T-cell (primary cell): ENCODE measurements at regions not wholly inside any gene's neighbourhood (a gene's known extent, or its start where the extent isn't known, plus 50 kb on each side); places are given as distances from the start of the nearest gene placed in this dataset.

Experiments
- ATAC-seq, 4 experiments: fragments of 200-7000 bp in 3 of 4; fragments of 150-1000 bp in 1 of 4; cut with Tn5 transposase; replicated peaks in 1 of 4; 1 replicate in 3 of 4; 2 replicates in 1 of 4; pipeline ENCODE4 v1.10.0; 2021; ENCODE audit warnings: moderate library complexity in 3 of 4, mild to moderate bottlenecking in 2 of 4, moderate number of reproducible peaks in 1 of 4
- CTCF ChIA-PET, 2 donors: fragments of 300-600 bp; sonication (Branson Sonifier 250); formaldehyde crosslinking; loops; one replicate each; lab custom pipeline; 2022; ENCODE audit warnings: antibody characterized with exemption in 2 of 2; lab: Charles Lee
- POLR2A ChIA-PET, 2 donors: fragments of 300-600 bp; sonication (Branson Sonifier 250); formaldehyde crosslinking; loops; one replicate each; lab custom pipeline; 2022; ENCODE audit warnings: antibody characterized with exemption in 2 of 2; lab: Charles Lee
- DNase-seq, 35 experiments: peaks; one replicate each; pipeline versions ENCODE4 v3.0.0 to v3.0.0-alpha.2; 2013 to 2023
- H3K27ac ChIP-seq: one replicate; pipeline ENCODE4 v1.5.1; 2013; ENCODE audit warnings: low read length
- H3K27me3 ChIP-seq, 2 experiments: replicated peaks in 1 of 2; 1 replicate in 1 of 2; 2 replicates in 1 of 2; pipeline versions ENCODE4 v1.6.1 to v1.7.0; 2013; ENCODE audit warnings: low read length in 1 of 2, mixed read lengths in 1 of 2; ENCODE audit not compliant: control insufficient read depth in 2 of 2, insufficient read depth in 2 of 2; ENCODE audit errors: extremely low read depth in 1 of 2
- H3K36me3 ChIP-seq, 2 donors: 1 replicate in 1 of 2; 2 replicates in 1 of 2; pipeline versions ENCODE4 v1.6.1 to v1.7.0; 2013; ENCODE audit warnings: low read length in 1 of 2; ENCODE audit not compliant: control insufficient read depth in 2 of 2, insufficient read depth in 1 of 2; ENCODE audit errors: extremely low read depth in 1 of 2
- H3K4me1 ChIP-seq, 2 experiments: 1 replicate in 1 of 2; 2 replicates in 1 of 2; pipeline versions ENCODE4 v1.6.1 to v1.7.0; 2013; ENCODE audit warnings: low read length in 2 of 2, mixed read lengths in 1 of 2; ENCODE audit not compliant: insufficient read depth in 2 of 2, control insufficient read depth in 1 of 2; ENCODE audit errors: extremely low read depth in 1 of 2
- H3K4me3 ChIP-seq, 2 donors: 1 replicate in 1 of 2; 2 replicates in 1 of 2; pipeline versions ENCODE4 v1.5.1 to v1.7.0; 2013; ENCODE audit warnings: mild to moderate bottlenecking in 2 of 2, low read length in 1 of 2, moderate library complexity in 1 of 2; ENCODE audit not compliant: control insufficient read depth in 1 of 2; ENCODE audit errors: extremely low read depth in 1 of 2
- H3K9me3 ChIP-seq: 2 replicates; pipeline ENCODE4 v1.7.0; 2013
- H3K27ac Mint-ChIP-seq, 2 donors: one replicate each; pipeline ENCODE4 v1.8.0; 2020 to 2021; ENCODE audit warnings: mild to moderate bottlenecking in 2 of 2, mixed read lengths in 2 of 2
- H3K27me3 Mint-ChIP-seq, 2 donors: one replicate each; pipeline ENCODE4 v1.8.0; 2021 to 2022; ENCODE audit warnings: mixed read lengths in 2 of 2
- H3K36me3 Mint-ChIP-seq: one replicate; pipeline ENCODE4 v1.8.0; 2021; ENCODE audit warnings: mixed read lengths
- H3K4me1 Mint-ChIP-seq, 3 donors: one replicate each; pipeline ENCODE4 v1.8.0; 2020 to 2022; ENCODE audit warnings: mixed read lengths in 3 of 3, mild to moderate bottlenecking in 1 of 3
- H3K4me3 Mint-ChIP-seq, 3 donors: one replicate each; pipeline ENCODE4 v1.8.0; 2020 to 2022; ENCODE audit warnings: mild to moderate bottlenecking in 3 of 3, mixed read lengths in 3 of 3, moderate library complexity in 3 of 3
- H3K9me3 Mint-ChIP-seq, 3 donors: one replicate each; pipeline ENCODE4 v1.8.0; 2020 to 2022; ENCODE audit warnings: mixed read lengths in 3 of 3
- WGBS: methylation state at CpG from one replicate; pipeline ENCODE4 v1.1.5; 2013; ENCODE audit warnings: missing lambda C conversion rate; ENCODE audit not compliant: insufficient coverage; 5-methylcytosine and 5-hydroxymethylcytosine counted together

DNA sequence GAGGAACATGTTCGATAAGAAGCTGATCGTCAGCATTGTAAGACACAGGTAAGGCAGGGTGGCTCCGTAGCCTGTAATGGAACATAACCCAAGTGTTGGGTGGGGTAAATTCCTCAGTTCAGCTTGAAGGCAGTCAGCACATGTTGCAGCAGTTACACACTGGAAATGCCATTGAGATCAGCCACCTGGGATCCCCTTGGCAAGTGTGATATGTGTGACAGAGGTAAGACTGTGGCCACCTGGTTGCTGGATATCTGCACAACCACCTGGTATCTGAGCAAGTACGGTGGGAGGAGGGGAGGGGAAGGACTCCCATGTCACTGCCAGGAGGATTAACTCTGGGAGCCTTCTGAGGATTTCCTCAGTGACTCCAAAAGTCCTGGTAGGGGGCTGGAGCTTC lies 158.0 kb upstream of the CAND1 start:
- 85% methylated on average over 4 of the region's 4 CpGs for WGBS
- peaks cover 11 to 16% (median 11%) of the 10 kb centered on the region in 3 donors for H3K9me3 Mint-ChIP-seq
- no peak for DNase-seq
- peaks cover 8 to 17% of the 10 kb centered on the region in 2 donors for H3K27me3 Mint-ChIP-seq
- H3K4me1 Mint-ChIP-seq = no peaks in the 10 kb centered on the region
- ATAC-seq = no peak
- no peak overlapping the region for H3K4me3 Mint-ChIP-seq
- Histone ChIP-seq H3K36me3 (no peaks in the 10 kb centered on the region), H3K4me1 (no peaks in the 10 kb centered on the region), H3K4me3 (no peak overlapping the region), H3K9me3 (no peaks in the 10 kb centered on the region), H3K27me3 (peaks cover 0 to 7% of the 10 kb centered on the region in 2 experiments), H3K27ac (no peak overlapping the region)
- no peak overlapping the region for H3K27ac Mint-ChIP-seq
- CTCF ChIA-PET = no interaction called here
- no peaks in the 10 kb centered on the region for H3K36me3 Mint-ChIP-seq
- POLR2A ChIA-PET = interaction anchor here in 1 of 2 donors (0.7 kb wide), 1 partner anchor 71 kb away, joined by 10 read pairs; no protein-coding TSS in a partner anchor

DNA sequence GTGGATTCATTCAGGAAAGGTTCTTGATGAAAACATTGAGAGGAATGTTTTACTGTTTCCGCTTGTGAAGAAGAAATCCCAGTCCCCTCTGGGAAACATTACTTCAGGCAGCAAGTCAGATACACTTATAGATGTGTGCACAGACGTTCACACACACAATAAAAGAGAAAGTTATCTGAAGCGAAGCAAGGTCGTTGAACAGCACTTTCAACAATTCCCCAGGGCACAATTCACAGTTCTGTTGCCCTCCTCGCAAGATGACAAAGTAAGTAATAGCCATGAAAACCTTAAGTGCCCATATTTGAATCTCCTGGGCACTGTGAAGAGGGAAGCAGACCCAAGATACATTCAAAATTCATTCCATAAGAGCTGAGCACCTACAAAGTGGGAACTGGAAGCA lies 156.6 kb upstream of the CAND1 start:
- no peak overlapping the region for H3K27ac ChIP-seq
- 75% methylated on average over 2 of the region's 5 CpGs for WGBS
- H3K4me1 ChIP-seq = no peaks in the 10 kb centered on the region
- no peak overlapping the region for H3K4me3 ChIP-seq
- no peaks in the 10 kb centered on the region for H3K36me3 ChIP-seq
- H3K9me3 ChIP-seq = no peaks in the 10 kb centered on the region
- peaks cover 0 to 7% of the 10 kb centered on the region in 2 experiments for H3K27me3 ChIP-seq
- no peak overlapping the region for H3K27ac Mint-ChIP-seq
- no peak for DNase-seq
- peaks cover 10 to 17% of the 10 kb centered on the region in 2 donors for H3K27me3 Mint-ChIP-seq
- no peaks in the 10 kb centered on the region for H3K4me1 Mint-ChIP-seq
- H3K4me3 Mint-ChIP-seq = no peak overlapping the region
- H3K36me3 Mint-ChIP-seq = no peaks in the 10 kb centered on the region
- H3K9me3 Mint-ChIP-seq = peaks cover 0 to 4% (median 0%) of the 10 kb centered on the region in 3 donors
- POLR2A ChIA-PET = no interaction called here
- ATAC-seq = no peak
- CTCF ChIA-PET = no interaction called here

DNA sequence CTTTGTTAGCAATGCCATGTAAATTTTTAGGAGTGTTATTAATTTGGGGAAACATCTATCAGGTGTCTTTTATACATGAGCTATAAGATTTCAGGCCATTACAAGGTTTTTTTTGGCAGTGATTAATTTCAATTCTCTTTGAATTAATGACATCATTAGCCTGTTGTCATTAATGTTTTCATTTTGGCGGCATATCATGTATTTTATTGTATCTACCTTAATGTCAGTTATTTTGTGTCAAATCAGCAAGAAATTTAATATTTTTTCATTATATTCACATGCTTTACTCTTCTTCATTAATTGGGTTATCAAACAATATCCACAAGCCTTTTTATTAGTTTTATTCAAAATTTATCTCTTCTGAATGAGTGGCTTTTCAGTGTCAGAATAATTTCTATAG lies 153.0 kb upstream of the CAND1 start:
- no peaks in the 10 kb centered on the region for H3K4me1 ChIP-seq
- Mint-ChIP-seq H3K27ac (no peak overlapping the region), H3K4me1 (no peaks in the 10 kb centered on the region), H3K9me3 (no peaks in the 10 kb centered on the region), H3K27me3 (peaks cover 11 to 12% of the 10 kb centered on the region in 2 donors), H3K4me3 (no peak overlapping the region), H3K36me3 (no peaks in the 10 kb centered on the region)
- POLR2A ChIA-PET = no interaction called here
- no peaks in the 10 kb centered on the region for H3K9me3 ChIP-seq
- no peak for DNase-seq
- no peaks in the 10 kb centered on the region for H3K36me3 ChIP-seq
- CTCF ChIA-PET = no interaction called here
- H3K27ac ChIP-seq = no peak overlapping the region
- no peak for ATAC-seq
- H3K4me3 ChIP-seq = no peak overlapping the region
- H3K27me3 ChIP-seq = peaks cover 0 to 3% of the 10 kb centered on the region in 2 experiments
- WGBS = no CpG with 5 or more reads among the region's 1 CpG

DNA sequence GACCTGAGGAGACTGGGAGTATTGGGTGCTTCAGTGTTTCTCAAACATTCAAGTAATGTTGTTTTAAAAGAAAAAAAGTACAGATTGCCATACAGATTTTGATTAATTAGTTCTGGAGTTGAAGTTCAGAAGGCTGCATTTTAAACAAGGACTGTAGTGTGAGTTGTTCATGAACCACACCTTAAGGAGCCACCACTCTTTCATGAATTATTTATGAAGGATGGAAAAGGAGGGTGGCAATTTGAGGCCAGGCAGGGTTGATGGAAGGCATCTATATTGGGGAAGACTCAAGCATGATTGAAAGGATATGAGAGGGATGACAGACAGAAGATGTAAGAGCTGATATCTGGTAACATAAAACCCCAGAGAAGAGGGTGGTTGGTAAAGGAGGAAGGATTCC lies 146.6 kb upstream of the CAND1 start:
- H3K36me3 Mint-ChIP-seq = no peaks in the 10 kb centered on the region
- Histone ChIP-seq H3K27me3 (no peaks in the 10 kb centered on the region), H3K4me1 (no peaks in the 10 kb centered on the region), H3K27ac (no peak overlapping the region), H3K36me3 (no peaks in the 10 kb centered on the region), H3K4me3 (no peak overlapping the region), H3K9me3 (no peaks in the 10 kb centered on the region)
- H3K4me1 Mint-ChIP-seq = no peaks in the 10 kb centered on the region
- DNase-seq (no peak), ATAC-seq (no peak)
- no peaks in the 10 kb centered on the region for H3K9me3 Mint-ChIP-seq
- ChIA-PET POLR2A (no interaction called here), CTCF (interaction anchor here in 1 of 2 donors (0.5 kb wide), 1 partner anchor 1368 kb away, joined by 3 read pairs; no protein-coding TSS in a partner anchor)
- H3K27me3 Mint-ChIP-seq = peaks cover 11 to 13% of the 10 kb centered on the region in 2 donors
- H3K4me3 Mint-ChIP-seq = no peak overlapping the region
- H3K27ac Mint-ChIP-seq = no peak overlapping the region

DNA sequence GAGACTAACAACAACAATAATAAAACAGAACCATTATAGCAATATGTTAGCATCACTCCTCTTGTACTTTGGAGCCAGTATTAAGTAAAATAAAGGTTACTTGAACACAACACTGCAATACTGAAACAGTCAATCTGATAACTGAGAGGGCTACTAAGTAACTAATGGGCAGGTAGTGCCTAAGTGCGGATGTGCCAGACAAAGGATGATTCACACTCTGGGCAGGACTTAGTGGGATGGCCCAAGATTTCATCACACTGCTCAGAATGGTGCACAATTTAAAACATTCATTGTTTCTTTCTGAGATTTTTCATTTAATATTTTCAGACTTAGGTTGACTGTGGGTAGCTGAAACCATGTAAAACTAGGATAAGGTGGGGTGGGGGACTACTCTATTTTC lies 131.9 kb upstream of the CAND1 start:
- Mint-ChIP-seq H3K27me3 (peaks cover 13 to 17% of the 10 kb centered on the region in 2 donors), H3K4me3 (no peak overlapping the region), H3K36me3 (no peaks in the 10 kb centered on the region), H3K4me1 (no peaks in the 10 kb centered on the region), H3K27ac (no peak overlapping the region), H3K9me3 (no peaks in the 10 kb centered on the region)
- Histone ChIP-seq H3K9me3 (no peaks in the 10 kb centered on the region), H3K4me1 (no peaks in the 10 kb centered on the region), H3K4me3 (no peak overlapping the region), H3K36me3 (no peaks in the 10 kb centered on the region), H3K27ac (no peak overlapping the region), H3K27me3 (peaks cover 0 to 7% of the 10 kb centered on the region in 2 experiments)
- no CpG with 5 or more reads among the region's 1 CpG for WGBS
- ATAC-seq (no peak), DNase-seq (no peak)
- ChIA-PET POLR2A (interaction anchor here in 1 of 2 donors (0.6 kb wide), 1 partner anchor 927 kb away, joined by 6 read pairs; no protein-coding TSS in a partner anchor), CTCF (no interaction called here)

DNA sequence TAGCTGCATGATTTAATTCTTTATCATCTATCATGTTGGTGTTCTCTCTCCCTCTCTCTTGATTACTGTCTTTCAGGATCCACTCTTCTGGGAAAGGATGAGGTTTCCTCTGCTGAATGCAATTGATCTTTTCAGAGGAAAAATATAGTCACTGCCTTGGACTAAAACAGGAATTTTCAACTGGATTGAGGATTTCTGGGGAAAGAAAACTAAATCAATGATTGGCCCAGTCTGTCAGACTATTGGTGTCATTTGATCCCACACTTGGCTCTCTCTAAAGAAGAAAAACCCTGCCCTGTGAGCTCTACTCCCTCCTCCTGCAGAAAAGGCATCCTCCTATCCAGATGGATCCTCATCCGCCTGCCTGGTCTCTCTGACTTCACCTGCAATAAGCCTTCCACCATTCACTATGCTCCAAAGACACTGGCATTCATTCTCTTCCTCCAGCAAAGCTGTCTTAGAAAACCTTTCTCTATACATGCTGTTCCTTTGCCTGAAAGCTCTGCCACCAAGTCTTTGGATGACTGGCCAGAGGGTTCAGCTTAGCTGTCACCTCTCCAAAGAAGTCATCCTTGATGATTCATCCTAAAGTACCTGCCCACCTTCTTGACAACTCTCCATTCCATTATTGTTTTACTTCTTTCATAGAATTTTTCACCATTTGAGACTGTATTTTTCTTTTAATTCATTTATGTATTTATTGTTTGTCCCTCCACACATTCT lies 127.7 kb upstream of the CAND1 start:
- no peaks in the 10 kb centered on the region for H3K36me3 Mint-ChIP-seq
- peaks cover 0 to 3% of the 10 kb centered on the region in 2 experiments for H3K27me3 ChIP-seq
- CTCF ChIA-PET = no interaction called here
- POLR2A ChIA-PET = no interaction called here
- no peak overlapping the region for H3K27ac ChIP-seq
- H3K36me3 ChIP-seq = no peaks in the 10 kb centered on the region
- no peak overlapping the region for H3K27ac Mint-ChIP-seq
- H3K9me3 ChIP-seq = no peaks in the 10 kb centered on the region
- 80% methylated on average over 1 of the region's 1 CpG for WGBS
- H3K4me3 ChIP-seq = no peak overlapping the region
- ATAC-seq (no peak), DNase-seq (no peak)
- H3K4me1 Mint-ChIP-seq = no peaks in the 10 kb centered on the region
- H3K4me1 ChIP-seq = no peaks in the 10 kb centered on the region
- H3K4me3 Mint-ChIP-seq = no peak overlapping the region
- no peaks in the 10 kb centered on the region for H3K9me3 Mint-ChIP-seq
- peaks cover 13 to 26% of the 10 kb centered on the region in 2 donors for H3K27me3 Mint-ChIP-seq
